Left lung (tissue), 4 donors: ENCODE measurements at regions not wholly inside any gene's neighbourhood (a gene's known extent, or its start where the extent isn't known, plus 50 kb on each side); places are given as distances from the start of the nearest gene placed in this dataset.
"Not testable (repeated sequence)": the region's sequence is repeated elsewhere in the genome, so short reads cannot be mapped to it uniquely, and the experiment has no call there.

Experiments
- ATAC-seq: fragments of 200-7000 bp; cut with Tn5 transposase; one replicate; pipeline ENCODE4 v1.9.1; 2020; ENCODE audit warnings: moderate library complexity
- DNase-seq, 4 donors: peaks; one replicate each; pipeline ENCODE4 v3.0.0-alpha.2; 2013 to 2020
- H3K27ac ChIP-seq, 2 donors: fragments of 200-600 bp; sonication (generic) in 1 of 2; one replicate each; pipeline versions ENCODE4 v1.5.0 to v1.8.0; 2020 to 2021
- H3K27me3 ChIP-seq, 2 donors: fragments of 200-600 bp; sonication (generic) in 1 of 2; one replicate each; pipeline versions ENCODE4 v1.5.0 to v1.8.0; 2020 to 2021
- H3K36me3 ChIP-seq, 2 donors: fragments of 200-600 bp; sonication (generic) in 1 of 2; one replicate each; pipeline versions ENCODE4 v1.5.0 to v1.8.0; 2020 to 2021
- H3K4me1 ChIP-seq, 2 donors: fragments of 200-600 bp; one replicate each; pipeline ENCODE4 v1.8.0; 2021
- H3K4me3 ChIP-seq, 2 donors: fragments of 200-600 bp; sonication (generic) in 1 of 2; one replicate each; pipeline versions ENCODE4 v1.5.0 to v1.8.0; 2020 to 2021; ENCODE audit warnings: mild to moderate bottlenecking in 1 of 2
- H3K9me3 ChIP-seq, 2 donors: fragments of 200-600 bp; sonication (generic) in 1 of 2; one replicate each; pipeline versions ENCODE4 v1.5.0 to v1.8.0; 2020 to 2021
- intact Hi-C, 2 donors: fragments of 100-400 bp; cut with DNase I; formaldehyde crosslinking; loops; one replicate each; pipeline versions ENCODE4 v1.11.2 to v1.14.2; 2022
- TF ChIP-seq, protein P1 (sequence below), 2 donors: fragments of 200-600 bp; sonication (generic) in 1 of 2; IDR thresholded peaks; one replicate each; pipeline versions ENCODE4 v1.5.0 to v1.8.0; 2021; ENCODE audit warnings: antibody characterized with exemption in 2 of 2
- donor health status: DM: no; HTN: yes; CAD: no.
- donor health status: DM: no; HTN: no; CAD: no.

DNA sequence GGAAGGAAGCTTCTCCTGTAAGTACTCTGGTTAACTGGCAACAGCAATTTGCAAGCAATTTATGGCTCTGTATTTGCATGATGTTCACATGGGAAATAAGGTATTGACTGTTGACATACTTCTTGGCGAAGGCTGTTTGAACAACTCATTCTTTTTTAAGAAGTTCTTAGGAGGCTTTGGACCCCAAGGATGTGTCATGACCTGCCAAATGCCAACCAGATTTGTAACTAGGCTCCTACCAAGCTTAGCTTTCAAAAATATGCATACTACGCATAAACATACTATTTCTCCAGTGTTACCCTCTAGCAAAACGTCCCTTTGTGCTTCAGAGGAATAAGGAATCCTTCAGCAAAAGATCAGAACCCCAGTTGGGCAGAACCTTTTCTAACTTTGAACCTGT is 165.2 kb upstream of the MSX2 start:
- TF ChIP-seq, protein P1, sequence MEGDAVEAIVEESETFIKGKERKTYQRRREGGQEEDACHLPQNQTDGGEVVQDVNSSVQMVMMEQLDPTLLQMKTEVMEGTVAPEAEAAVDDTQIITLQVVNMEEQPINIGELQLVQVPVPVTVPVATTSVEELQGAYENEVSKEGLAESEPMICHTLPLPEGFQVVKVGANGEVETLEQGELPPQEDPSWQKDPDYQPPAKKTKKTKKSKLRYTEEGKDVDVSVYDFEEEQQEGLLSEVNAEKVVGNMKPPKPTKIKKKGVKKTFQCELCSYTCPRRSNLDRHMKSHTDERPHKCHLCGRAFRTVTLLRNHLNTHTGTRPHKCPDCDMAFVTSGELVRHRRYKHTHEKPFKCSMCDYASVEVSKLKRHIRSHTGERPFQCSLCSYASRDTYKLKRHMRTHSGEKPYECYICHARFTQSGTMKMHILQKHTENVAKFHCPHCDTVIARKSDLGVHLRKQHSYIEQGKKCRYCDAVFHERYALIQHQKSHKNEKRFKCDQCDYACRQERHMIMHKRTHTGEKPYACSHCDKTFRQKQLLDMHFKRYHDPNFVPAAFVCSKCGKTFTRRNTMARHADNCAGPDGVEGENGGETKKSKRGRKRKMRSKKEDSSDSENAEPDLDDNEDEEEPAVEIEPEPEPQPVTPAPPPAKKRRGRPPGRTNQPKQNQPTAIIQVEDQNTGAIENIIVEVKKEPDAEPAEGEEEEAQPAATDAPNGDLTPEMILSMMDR (IDR thresholded peaks at IDR 0.05) = no peak
- H3K4me1 ChIP-seq = no peaks in the 10 kb centered on the region
- no peak overlapping the region for H3K4me3 ChIP-seq
- ATAC-seq = no peak
- intact Hi-C loops = no loop called here
- H3K27me3 ChIP-seq = peaks cover 0 to 30% of the 10 kb centered on the region in 2 donors
- no peak for DNase-seq
- no peaks in the 10 kb centered on the region for H3K9me3 ChIP-seq
- no peaks in the 10 kb centered on the region for H3K36me3 ChIP-seq
- H3K27ac ChIP-seq = no peak overlapping the region

DNA sequence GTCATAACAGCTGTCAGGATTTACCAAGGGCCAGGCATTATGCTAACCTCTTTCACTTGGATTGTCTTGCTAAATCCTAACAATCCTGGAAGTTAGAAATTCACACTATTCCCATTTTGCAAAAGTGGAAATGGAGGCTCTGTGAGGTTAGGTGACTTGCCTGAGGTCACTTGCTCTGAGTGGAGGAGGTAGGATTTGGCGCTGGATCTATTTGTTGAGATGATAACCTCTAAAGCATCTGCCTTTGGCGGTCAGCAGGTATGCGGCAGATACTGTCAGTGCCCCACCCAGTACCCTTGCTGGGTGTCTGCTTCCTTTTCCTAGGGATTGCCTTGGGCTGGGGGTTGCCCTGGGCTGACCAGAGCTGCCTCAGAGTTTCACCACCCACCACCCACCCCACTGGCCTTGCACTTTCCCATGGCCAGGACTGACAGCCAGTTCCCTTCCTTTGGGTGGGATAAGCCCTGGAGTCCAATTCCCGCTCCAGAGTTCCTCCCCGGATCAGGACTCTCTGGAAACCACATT is 164.8 kb upstream of the MSX2 start:
- Histone ChIP-seq H3K27me3 (peaks cover 0 to 30% of the 10 kb centered on the region in 2 donors), H3K4me1 (no peaks in the 10 kb centered on the region), H3K36me3 (no peaks in the 10 kb centered on the region), H3K27ac (no peak overlapping the region), H3K4me3 (no peak overlapping the region), H3K9me3 (no peaks in the 10 kb centered on the region)
- TF ChIP-seq, protein P1 (IDR thresholded peaks at IDR 0.05) = no peak
- no peak for ATAC-seq
- intact Hi-C loops = no loop called here
- DNase-seq = no peak

DNA sequence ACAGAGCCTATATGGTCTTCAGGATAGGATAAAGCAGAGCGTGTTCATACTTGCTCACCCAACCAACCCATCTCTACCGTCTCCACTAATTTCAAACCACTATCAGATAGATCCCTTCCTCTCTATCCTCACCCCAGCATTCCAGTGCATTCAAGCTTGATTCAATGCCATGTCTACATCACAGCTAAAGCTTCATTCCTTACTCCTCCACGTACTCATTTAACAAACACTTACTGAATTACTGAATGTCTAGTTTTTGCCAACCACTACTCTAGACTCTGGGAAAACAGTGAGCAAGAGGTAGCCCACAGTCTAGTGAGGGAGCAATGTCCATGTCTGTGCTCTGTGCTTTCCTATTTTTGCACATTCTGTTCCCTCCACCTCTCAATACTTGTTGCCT is 163.5 kb upstream of the MSX2 start:
- Histone ChIP-seq H3K4me3 (no peak overlapping the region), H3K9me3 (no peaks in the 10 kb centered on the region), H3K27me3 (peaks cover 0 to 30% of the 10 kb centered on the region in 2 donors), H3K27ac (no peak overlapping the region), H3K4me1 (no peaks in the 10 kb centered on the region), H3K36me3 (no peaks in the 10 kb centered on the region)
- DNase-seq (no peak), ATAC-seq (no peak)
- TF ChIP-seq, protein P1 (IDR thresholded peaks at IDR 0.05) = no peak
- intact Hi-C loops = no loop called here

DNA sequence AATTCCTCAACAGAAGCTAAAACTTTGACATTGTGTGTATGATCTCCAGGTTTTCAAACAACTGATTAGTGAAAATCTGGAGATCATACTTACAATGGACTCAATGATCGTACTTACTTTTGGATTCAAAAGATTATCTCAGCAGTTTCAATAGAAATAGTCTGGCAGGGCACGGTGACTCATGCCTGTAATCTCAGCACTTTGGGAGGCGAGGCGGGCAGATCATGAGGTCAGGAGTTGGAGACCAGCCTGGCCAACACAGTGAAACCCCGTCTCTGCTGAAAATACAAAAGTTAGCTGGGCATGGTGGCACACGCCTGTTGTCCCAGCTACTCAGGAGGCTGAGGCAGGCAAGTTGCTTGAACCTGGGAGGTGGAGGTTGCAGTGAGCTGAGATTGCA is 161.3 kb upstream of the MSX2 start:
- H3K27me3 ChIP-seq = peaks cover 0 to 34% of the 10 kb centered on the region in 2 donors
- H3K9me3 ChIP-seq, H3K36me3 ChIP-seq, ATAC-seq, DNase-seq, H3K4me3 ChIP-seq, H3K4me1 ChIP-seq, intact Hi-C loops, H3K27ac ChIP-seq: not testable (repeated sequence)

- Histone ChIP-seq H3K36me3 (no peaks in the 10 kb centered on the region), H3K9me3 (no peaks in the 10 kb centered on the region), H3K27ac (no peak overlapping the region), H3K4me3 (no peak overlapping the region), H3K27me3 (peaks cover 0 to 40% of the 10 kb centered on the region in 2 donors), H3K4me1 (no peaks in the 10 kb centered on the region)
- DNase-seq = peak in 1 of 4 donors; percentile 44
- TF ChIP-seq, protein P1 (IDR thresholded peaks at IDR 0.05) = no peak
- intact Hi-C loops = no loop called here
- no peak for ATAC-seq
These were observed 160.5 kb upstream of the MSX2 start for GRCh38 chr5:174563899-174564298.

DNA sequence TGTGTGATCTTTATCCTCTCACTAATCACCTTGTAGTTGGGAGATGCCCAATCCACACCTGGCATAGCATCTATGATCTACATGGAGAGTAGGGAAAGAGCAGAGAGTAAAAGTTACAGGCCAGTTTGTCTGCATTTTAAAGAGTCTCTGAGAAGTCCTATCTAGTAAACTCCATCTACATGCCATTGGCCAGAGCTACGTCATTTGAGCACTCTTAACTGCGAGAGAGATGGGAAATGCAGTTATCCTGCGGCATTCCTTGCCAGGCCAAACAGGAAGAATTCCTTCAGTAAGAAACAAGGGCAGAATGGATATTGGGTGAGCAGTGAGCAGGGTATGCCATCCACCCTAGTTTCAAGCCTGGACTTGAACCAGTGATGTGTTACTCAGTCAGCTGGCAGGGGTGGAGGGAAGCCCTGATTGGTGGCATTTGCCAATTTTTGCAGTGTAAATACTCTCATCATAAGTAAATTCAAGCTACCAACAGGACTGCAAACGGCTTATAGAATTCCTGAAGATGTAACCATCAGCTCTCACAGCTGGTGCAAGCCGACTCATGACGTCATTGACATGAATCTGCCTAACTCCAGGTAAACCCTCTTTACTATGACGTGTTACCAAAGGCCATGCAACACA is 156.8 kb upstream of the MSX2 start:
- Histone ChIP-seq H3K27me3 (peaks cover 0 to 14% of the 10 kb centered on the region in 2 donors), H3K27ac (no peak overlapping the region), H3K4me1 (no peaks in the 10 kb centered on the region), H3K9me3 (no peaks in the 10 kb centered on the region), H3K4me3 (no peak overlapping the region), H3K36me3 (no peaks in the 10 kb centered on the region)
- no peak for DNase-seq
- TF ChIP-seq, protein P1 (IDR thresholded peaks at IDR 0.05) = no peak
- intact Hi-C loops = no loop called here
- ATAC-seq = no peak
